IMR-90 (cell line): ENCODE measurements at regions not wholly inside any gene's neighbourhood (a gene's known extent, or its start where the extent isn't known, plus 50 kb on each side); places are given as distances from the start of the nearest gene placed in this dataset.

ENCODE experiments used
- ATAC-seq: fragments of 200-7000 bp; cut with Tn5 transposase; 2 replicates; pipeline ENCODE4 v1.9.1; 2020; ENCODE audit warnings: low read depth, mild to moderate bottlenecking, moderate library complexity
- BruUV-seq: library from RNA; stranded (reverse); fragments of 400-500 nt; replicated peaks from 2 replicates; lab custom pipeline; 2021; lab: Mats Ljungman, UMichigan
- CTCF ChIA-PET: fragments of 300-600 bp; formaldehyde crosslinking; extraction: SDS; loops from one replicate; lab custom pipeline; 2021; ENCODE audit warnings: antibody characterized with exemption; lab: Yijun Ruan, JAX
- POLR2A ChIA-PET: fragments of 300-600 bp; sonication (Branson Sonifier 250); formaldehyde crosslinking; loops from one replicate; lab custom pipeline; 2022; ENCODE audit warnings: antibody characterized with exemption; ENCODE audit not compliant: unreplicated experiment; lab: Charles Lee
- DNase-seq: peaks from one replicate; pipeline ENCODE4 v3.0.0; 2013
- H2AFZ ChIP-seq: replicated peaks from 2 replicates; pipeline ENCODE3; 2013; ENCODE audit warnings: low read length, mild to moderate bottlenecking; ENCODE audit not compliant: poor library complexity
- H2AK5ac ChIP-seq: 2 replicates; pipeline ENCODE4 v1.6.1; 2013; ENCODE audit warnings: low read depth, low read length, inconsistent platforms
- H2AK9ac ChIP-seq: replicated peaks from 2 replicates; pipeline ENCODE3; 2013; ENCODE audit warnings: mild to moderate bottlenecking, low read depth, low read length, moderate library complexity; ENCODE audit not compliant: poor library complexity
- H2BK120ac ChIP-seq: 2 replicates; pipeline ENCODE4 v1.6.1; 2013; ENCODE audit warnings: low read depth, low read length, inconsistent platforms
- H2BK15ac ChIP-seq: 3 replicates; pipeline ENCODE4 v1.6.1; 2013; ENCODE audit warnings: low read depth, low read length, inconsistent platforms
- H2BK20ac ChIP-seq: 2 replicates; pipeline ENCODE4 v1.6.1; 2013; ENCODE audit warnings: low read depth, mild to moderate bottlenecking, inconsistent platforms, low read length, moderate library complexity
- H2BK5ac ChIP-seq: 2 replicates; pipeline ENCODE4 v1.6.1; 2013; ENCODE audit warnings: mild to moderate bottlenecking, low read depth, low read length, inconsistent platforms; ENCODE audit not compliant: poor library complexity, severe bottlenecking
- H3K14ac ChIP-seq: replicated peaks from 2 replicates; pipeline ENCODE4 v1.6.1; 2013; ENCODE audit warnings: low read depth, low read length, inconsistent platforms
- H3K18ac ChIP-seq: 2 replicates; pipeline ENCODE4 v1.6.1; 2013; ENCODE audit warnings: low read depth, low read length, control low read depth
- H3K23ac ChIP-seq: 2 replicates; pipeline ENCODE4 v1.6.1; 2013; ENCODE audit warnings: low read depth, low read length, inconsistent platforms
- H3K27ac ChIP-seq: 2 replicates; pipeline ENCODE4 v1.5.1; 2013; ENCODE audit warnings: mild to moderate bottlenecking, control low read depth, low read length; ENCODE audit not compliant: insufficient read depth
- H3K27me3 ChIP-seq: 2 replicates; pipeline ENCODE4 v1.6.1; 2013; ENCODE audit warnings: low read length; ENCODE audit not compliant: control insufficient read depth, insufficient read depth
- H3K36me3 ChIP-seq: 2 replicates; pipeline ENCODE4 v1.6.1; 2013; ENCODE audit warnings: low read length, mixed read lengths; ENCODE audit not compliant: control insufficient read depth, insufficient read depth
- H3K4ac ChIP-seq: 2 replicates; pipeline ENCODE4 v1.6.1; 2013; ENCODE audit warnings: low read depth, low read length, inconsistent platforms
- H3K4me1 ChIP-seq: 2 replicates; pipeline ENCODE4 v1.6.1; 2013; ENCODE audit warnings: low read length, mixed read lengths; ENCODE audit not compliant: control insufficient read depth, insufficient read depth
- H3K4me2 ChIP-seq: 2 replicates; pipeline ENCODE4 v1.6.1; 2013; ENCODE audit warnings: low read depth, mild to moderate bottlenecking, control low read depth, low read length, moderate library complexity
- H3K4me3 ChIP-seq: 2 replicates; pipeline ENCODE4 v1.5.1; 2013; ENCODE audit warnings: low read depth, mild to moderate bottlenecking, control low read depth, low read length, moderate library complexity; ENCODE audit not compliant: insufficient read depth
- H3K56ac ChIP-seq: 2 replicates; pipeline ENCODE4 v1.6.1; 2013; ENCODE audit warnings: low read length, inconsistent platforms; ENCODE audit not compliant: insufficient read depth; ENCODE audit errors: extremely low read depth
- H3K79me1 ChIP-seq, 2 experiments: 2 replicates each; pipeline ENCODE4 v1.6.1; 2013; ENCODE audit warnings: low read length in 2 of 2, inconsistent platforms in 1 of 2, low read depth in 1 of 2
- H3K9ac ChIP-seq: 2 replicates; pipeline ENCODE4 v1.6.1; 2013; ENCODE audit warnings: low read depth, low read length, control low read depth
- H3K9me1 ChIP-seq: 2 replicates; pipeline ENCODE4 v1.6.1; 2013; ENCODE audit warnings: low read length, inconsistent platforms; ENCODE audit not compliant: insufficient read depth
- H3K9me3 ChIP-seq: 2 replicates; pipeline ENCODE4 v1.6.1; 2013; ENCODE audit warnings: low read length; ENCODE audit not compliant: control insufficient read depth, insufficient read depth
- H4K20me1 ChIP-seq: 2 replicates; pipeline ENCODE4 v1.6.1; 2013; ENCODE audit warnings: low read length, inconsistent platforms; ENCODE audit not compliant: insufficient read depth
- H4K5ac ChIP-seq: 2 replicates; pipeline ENCODE4 v1.6.1; 2013; ENCODE audit warnings: mild to moderate bottlenecking, low read depth, low read length, control low read depth
- H4K8ac ChIP-seq, 2 experiments: 2 replicates each; pipeline ENCODE4 v1.6.1; 2013; ENCODE audit warnings: low read depth in 2 of 2, low read length in 2 of 2, control low read depth in 1 of 2, inconsistent platforms in 1 of 2
- H4K91ac ChIP-seq: 2 replicates; pipeline ENCODE4 v1.6.1; 2013; ENCODE audit warnings: low read depth, low read length, inconsistent platforms; ENCODE audit not compliant: insufficient read depth
- CHD1 ChIP-seq: IDR thresholded peaks from 2 replicates; pipeline ENCODE4 v1.6.1; 2012; ENCODE audit warnings: low read depth, low read length, improper control_type of control experiment
- FOS ChIP-seq: fragments of 150-350 bp; IDR thresholded peaks from 2 replicates; pipeline ENCODE4 v1.6.1; 2016; ENCODE audit warnings: low read depth, low read length
- MAZ ChIP-seq: IDR thresholded peaks from 2 replicates; pipeline ENCODE4 v1.6.1; 2012; ENCODE audit warnings: low read depth, mild to moderate bottlenecking, low read length, improper control_type of control experiment, moderate library complexity, borderline replicate concordance
- NFE2L2 ChIP-seq: fragments of 150-350 bp; IDR thresholded peaks from 2 replicates; pipeline ENCODE4 v1.6.1; 2016; ENCODE audit warnings: low read depth, mild to moderate bottlenecking, low read length
- RAD21 ChIP-seq: IDR thresholded peaks from 2 replicates; pipeline ENCODE4 v1.6.1; 2012; ENCODE audit warnings: low read length, improper control_type of control experiment
- WGBS, 2 experiments: methylation state at CpG; one replicate each; pipeline versions ENCODE4 v1.1.5 to v1.1.7; 2013; ENCODE audit warnings: missing lambda C conversion rate in 2 of 2; ENCODE audit not compliant: insufficient read length in 1 of 2; ENCODE audit errors: extremely low coverage in 2 of 2; 5-methylcytosine and 5-hydroxymethylcytosine counted together
- dilution Hi-C: fragments of 300-500 bp; cut with HindIII; formaldehyde crosslinking; loops from one replicate; pipeline ENCODE4 v1.14.3; 2018; ENCODE audit warnings: low sequenced_read_pairs; ENCODE audit not compliant: unreplicated experiment
- in situ Hi-C: fragments of 300-500 bp; cut with MboI; formaldehyde crosslinking; loops from 3 replicates; pipeline ENCODE4 v1.14.3; 2019; ENCODE audit warnings: low sequenced_read_pairs, inconsistent platforms, mixed read lengths
- intact Hi-C: fragments of 100-400 bp; cut with micrococcal nuclease; formaldehyde crosslinking; loops from 2 replicates; pipeline ENCODE4 v1.10.0; 2022
- TF ChIP-seq, protein P1 (sequence below): fragments of 150-350 bp; IDR thresholded peaks from 2 replicates; pipeline ENCODE4 v1.6.1; 2016; ENCODE audit warnings: low read depth, mild to moderate bottlenecking, low read length, moderate library complexity, borderline replicate concordance
- TF ChIP-seq, protein P2 (sequence below): fragments of 150-350 bp; IDR thresholded peaks from 2 replicates; pipeline ENCODE4 v1.6.1; 2017; ENCODE audit warnings: mild to moderate bottlenecking, antibody characterized with exemption, low read length, low read depth

DNA sequence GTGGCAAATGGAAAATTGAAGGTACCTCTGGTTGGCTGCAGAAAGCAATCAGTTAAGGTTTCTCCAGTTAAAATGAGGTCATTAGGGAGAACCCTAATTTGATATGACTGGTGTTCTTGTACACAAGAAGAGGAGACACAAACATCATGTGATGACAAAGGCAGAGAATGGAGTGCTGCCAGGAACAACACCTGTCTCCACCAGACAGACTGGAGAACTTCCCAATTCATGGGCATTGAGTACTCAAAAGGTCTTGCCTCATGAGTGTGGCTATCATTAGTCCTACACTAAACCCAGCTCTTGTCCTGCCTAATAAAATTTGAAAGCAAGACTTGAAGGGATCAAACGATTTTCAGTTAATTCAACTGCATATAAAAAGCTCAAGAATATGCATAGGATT is 152.6 kb downstream of the PTPN20 start:
- Histone ChIP-seq H3K4ac (no peak overlapping the region), H2BK5ac (no peak overlapping the region), H3K4me3 (no peak overlapping the region), H3K9ac (no peak overlapping the region), H3K4me1 (peaks cover 8% of the 10 kb centered on the region), H3K36me3 (no peaks in the 10 kb centered on the region), H2AK5ac (no peak overlapping the region), H3K79me1 (no peaks in the 10 kb centered on the region), H3K9me1 (no peaks in the 10 kb centered on the region), H4K20me1 (no peaks in the 10 kb centered on the region), H4K5ac (no peak overlapping the region), H4K8ac (no peak overlapping the region), H3K9me3 (no peaks in the 10 kb centered on the region), H3K4me2 (no peak overlapping the region), H2BK15ac (no peak overlapping the region), H3K18ac (no peak overlapping the region), H3K56ac (no peak overlapping the region), H2BK20ac (no peak overlapping the region), H3K27me3 (peaks cover 15% of the 10 kb centered on the region), H4K91ac (no peak overlapping the region), H3K14ac (no peak overlapping the region), H2AK9ac (no peak overlapping the region), H3K23ac (no peak overlapping the region), H2BK120ac (no peak overlapping the region), H3K27ac (no peak overlapping the region), H2AFZ (no peak overlapping the region)
- in situ Hi-C loops (no loop called here), intact Hi-C loops (no loop called here), dilution Hi-C loops (no loop called here)
- DNase-seq (no peak), ATAC-seq (no peak)
- POLR2A ChIA-PET: no interaction called here
- WGBS, 2 experiments: no CpG with 5 or more reads among the region's 1 CpG
- TF ChIP-seq NFE2L2 (no peak), MAZ (no peak), FOS (no peak), RAD21 (no peak), CHD1 (no peak)
- TF ChIP-seq, protein P1, sequence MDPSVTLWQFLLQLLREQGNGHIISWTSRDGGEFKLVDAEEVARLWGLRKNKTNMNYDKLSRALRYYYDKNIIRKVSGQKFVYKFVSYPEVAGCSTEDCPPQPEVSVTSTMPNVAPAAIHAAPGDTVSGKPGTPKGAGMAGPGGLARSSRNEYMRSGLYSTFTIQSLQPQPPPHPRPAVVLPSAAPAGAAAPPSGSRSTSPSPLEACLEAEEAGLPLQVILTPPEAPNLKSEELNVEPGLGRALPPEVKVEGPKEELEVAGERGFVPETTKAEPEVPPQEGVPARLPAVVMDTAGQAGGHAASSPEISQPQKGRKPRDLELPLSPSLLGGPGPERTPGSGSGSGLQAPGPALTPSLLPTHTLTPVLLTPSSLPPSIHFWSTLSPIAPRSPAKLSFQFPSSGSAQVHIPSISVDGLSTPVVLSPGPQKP: no peak
- TF ChIP-seq, protein P2, sequence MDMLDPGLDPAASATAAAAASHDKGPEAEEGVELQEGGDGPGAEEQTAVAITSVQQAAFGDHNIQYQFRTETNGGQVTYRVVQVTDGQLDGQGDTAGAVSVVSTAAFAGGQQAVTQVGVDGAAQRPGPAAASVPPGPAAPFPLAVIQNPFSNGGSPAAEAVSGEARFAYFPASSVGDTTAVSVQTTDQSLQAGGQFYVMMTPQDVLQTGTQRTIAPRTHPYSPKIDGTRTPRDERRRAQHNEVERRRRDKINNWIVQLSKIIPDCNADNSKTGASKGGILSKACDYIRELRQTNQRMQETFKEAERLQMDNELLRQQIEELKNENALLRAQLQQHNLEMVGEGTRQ: no peak
- CTCF ChIA-PET: no interaction called here
- BruUV-seq: no TSS peak
